NCI-H1105 (cell line): ENCODE measurements at regions not wholly inside any gene's neighbourhood (a gene's known extent, or its start where the extent isn't known, plus 50 kb on each side); places are given as distances from the start of the nearest gene placed in this dataset.

ENCODE experiments used
- DNase-seq: peaks from one replicate; lab custom pipeline; 2025; lab: John Stamatoyannopoulos, UW

DNA sequence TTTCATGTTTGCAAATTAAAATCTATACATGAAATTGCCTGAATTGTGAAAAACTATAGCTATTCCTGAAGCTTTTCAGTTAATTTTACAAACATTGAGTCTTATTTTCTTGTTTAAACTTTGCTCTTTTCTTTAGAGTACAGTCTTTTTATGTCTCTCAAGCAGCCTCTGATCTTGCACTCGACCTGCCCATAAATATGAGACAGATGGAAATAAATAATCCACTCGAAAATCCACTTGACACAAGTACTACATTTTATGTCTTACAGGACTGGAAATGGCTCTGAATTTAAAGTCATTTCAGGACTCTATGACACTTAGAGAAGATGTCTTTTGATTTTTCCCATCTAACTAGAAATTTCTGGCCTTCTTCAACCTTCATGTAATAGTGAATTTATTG is 283.8 kb downstream of the USP25 start:
- DNase-seq = peak; percentile 29

DNA sequence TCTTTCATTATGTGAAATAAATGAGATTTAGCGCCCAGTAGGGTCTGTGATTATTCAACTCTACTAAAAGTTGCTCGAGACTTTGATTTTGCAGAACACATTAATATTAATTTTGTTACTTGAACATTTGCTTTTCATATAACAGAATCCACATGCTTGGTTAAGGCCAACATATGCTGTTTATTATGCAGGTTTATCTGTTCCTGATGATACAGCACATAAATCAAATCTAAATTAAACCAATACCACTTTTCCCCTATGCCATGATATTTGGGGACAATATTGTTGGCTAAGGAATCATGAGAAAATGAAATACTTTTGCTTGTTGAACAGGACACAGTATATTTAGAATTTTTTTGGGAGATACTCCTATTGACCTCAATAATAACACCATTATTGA is 291.1 kb downstream of the USP25 start:
- DNase-seq = no peak

GRCh38 chr21:16022116-16022515 is 292.3 kb downstream of the USP25 start:
- no peak for DNase-seq

DNA sequence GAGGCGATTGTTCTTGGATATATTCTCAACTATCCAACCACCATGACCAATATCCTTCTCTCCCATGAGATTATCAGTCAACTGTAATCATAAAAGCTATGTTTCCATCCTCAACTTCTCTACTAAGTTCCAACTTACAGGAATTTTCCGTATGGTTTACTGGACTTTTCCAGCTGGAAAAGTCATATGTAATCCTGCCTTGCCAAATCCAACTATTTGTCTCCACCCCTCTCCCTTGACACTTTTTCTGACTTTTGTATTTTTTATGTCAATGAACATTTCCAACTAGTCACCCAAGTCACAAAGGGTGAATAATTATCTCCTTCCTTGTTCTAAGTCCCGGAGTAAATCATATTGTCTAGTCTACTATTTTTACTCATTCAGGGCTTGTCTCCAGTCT is 293.1 kb downstream of the USP25 start:
- no peak for DNase-seq

DNA sequence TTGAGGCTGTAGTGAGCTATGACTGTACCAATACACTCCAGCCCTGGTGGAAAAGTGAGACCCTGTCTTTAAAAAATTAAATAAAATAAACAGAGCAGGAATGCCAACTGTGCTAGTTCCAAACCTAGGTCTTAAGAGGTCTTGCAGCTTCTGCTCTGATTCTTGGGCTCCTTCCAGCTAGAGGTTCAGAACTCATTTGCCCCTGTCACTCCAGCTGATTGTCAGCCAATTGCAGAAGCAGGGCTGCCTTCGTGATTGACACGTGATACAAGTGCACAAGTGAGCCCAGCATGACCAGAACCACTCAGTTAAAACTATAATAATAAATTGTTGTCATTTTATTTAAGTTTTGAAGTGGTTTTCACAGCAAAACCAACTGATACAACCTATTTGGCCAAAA is 298.4 kb downstream of the USP25 start:
- no peak for DNase-seq

DNA sequence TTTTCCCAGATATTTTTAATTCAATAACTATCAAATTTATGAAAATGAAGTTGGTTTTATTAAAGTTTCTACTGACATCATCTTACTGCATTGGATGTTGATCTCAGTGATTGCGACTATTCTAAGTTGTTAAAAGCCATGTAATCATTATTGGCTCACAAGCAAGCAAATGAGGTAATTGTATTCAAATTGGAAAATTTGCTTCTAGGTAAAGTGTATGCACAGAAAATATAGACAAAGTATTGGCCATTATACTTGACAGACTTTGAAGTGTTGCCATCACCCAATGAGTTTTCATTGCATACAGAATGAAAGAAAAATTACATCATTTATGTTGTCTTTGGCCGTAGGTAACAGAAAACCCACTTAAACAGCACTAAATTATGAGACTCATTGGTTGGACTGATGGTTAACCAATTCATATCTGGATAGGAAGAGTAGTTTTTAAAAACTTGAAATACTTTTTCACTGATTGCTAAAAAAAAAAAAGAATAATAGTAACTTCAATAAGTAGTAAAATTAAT is 299.2 kb downstream of the USP25 start:
- DNase-seq = no peak

GRCh38 chr21:16033193-16033592 is 303.4 kb downstream of the USP25 start:
- no peak for DNase-seq

DNA sequence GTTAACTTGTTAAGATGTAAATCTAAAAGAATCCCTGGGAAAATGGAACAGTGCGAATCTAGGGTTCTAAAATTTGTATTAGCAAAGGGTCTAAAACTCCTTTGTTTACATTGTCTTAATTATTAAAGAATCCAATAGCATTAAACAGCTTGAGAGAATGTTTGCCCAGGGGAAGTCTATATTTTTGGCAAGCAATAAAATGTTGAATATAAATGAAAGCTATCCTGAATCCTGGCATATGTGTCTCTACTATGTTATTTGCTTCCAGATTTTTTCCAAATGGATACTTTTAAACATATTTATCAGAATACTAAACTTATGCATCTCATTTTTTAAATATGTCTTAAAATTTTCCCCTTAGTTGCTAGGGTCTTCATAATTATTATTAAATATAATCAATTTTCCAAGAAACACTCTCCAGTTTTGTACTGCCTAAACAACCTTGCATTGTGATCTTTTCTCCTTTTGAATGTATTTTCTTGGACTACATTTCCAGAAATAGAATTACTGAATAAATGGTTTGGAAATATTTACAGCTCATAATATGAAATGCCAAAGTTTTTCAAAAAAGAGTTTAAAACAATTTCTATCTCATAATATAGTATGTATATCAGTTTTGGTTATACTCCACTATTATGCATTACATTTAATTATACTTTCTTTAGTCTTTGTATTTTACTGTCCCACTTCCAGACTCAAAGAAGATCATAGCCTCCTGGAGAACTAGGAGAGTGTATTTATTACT is 304.8 kb downstream of the USP25 start:
- no peak for DNase-seq

DNA sequence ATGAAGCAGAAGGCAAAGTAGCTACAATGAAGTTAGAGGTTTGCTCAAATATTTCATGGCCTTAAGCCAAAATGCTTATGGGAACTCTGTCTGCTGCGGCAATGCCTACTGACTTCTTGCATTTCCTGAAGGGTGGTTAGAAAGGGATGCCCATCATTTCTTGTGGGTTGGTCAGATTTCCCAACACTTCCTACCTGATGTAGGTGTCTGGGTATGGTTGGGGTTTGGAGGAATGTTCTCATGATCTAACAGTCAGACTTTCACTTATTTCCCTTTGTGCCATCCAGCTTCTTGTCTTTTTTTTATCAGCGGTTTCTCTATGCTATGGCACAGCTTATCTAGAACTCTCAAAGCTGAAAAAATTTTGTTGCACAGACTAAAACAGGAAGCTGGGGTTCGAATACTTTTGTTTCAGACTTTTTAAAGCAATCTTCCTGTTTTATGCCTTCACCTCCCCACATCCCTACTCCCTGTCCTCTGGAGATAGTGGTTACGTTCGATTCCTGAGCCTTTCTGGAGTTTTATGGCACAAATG is 307.7 kb downstream of the USP25 start:
- no peak for DNase-seq

DNA sequence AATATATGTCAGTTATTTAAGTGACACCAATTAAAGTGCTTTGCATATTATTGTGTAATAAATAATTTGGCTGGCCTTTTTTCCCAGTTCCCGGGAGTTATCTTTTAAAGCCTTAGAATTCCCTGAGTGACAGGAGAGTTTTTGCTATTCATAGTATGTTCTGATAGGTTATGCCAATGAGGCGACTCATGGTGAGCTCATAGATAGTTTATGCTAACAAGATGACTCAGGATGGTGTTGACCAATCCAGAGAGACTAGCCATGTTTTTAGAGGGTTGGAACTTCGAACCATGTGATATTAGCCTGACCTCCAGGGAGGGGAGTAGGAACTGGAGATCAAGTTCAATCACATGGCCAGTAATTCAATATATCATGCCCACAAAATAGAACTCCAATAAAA is 310.8 kb downstream of the USP25 start:
- DNase-seq = no peak

- DNase-seq = no peak
These were observed 314.9 kb downstream of the USP25 start for GRCh38 chr21:16044676-16045075.

GRCh38 chr21:16046656-16047330 is 317.0 kb downstream of the USP25 start:
- no peak for DNase-seq

GRCh38 chr21:16047904-16048303 is 318.1 kb downstream of the USP25 start:
- no peak for DNase-seq

- DNase-seq = no peak
These were observed 325.2 kb downstream of the USP25 start for GRCh38 chr21:16055014-16055413.

DNA sequence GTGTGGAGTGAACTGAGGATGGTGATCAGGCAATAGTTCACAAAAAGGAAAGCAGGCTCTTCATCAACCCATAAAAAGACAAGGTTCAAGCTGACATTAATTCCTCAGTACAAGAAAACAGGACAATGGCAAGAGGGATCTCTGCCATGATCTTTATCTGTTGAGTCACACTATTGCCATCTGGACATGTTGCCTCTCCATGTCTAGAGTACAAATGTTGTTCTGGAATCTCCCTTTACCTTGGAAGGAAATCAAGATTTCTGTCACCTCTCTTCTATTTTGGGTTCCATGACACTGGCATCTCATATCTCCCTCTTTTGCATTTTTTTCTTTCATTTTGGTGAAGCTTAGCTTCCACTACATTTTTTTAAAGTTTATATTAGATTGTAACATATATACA is 329.1 kb downstream of the USP25 start:
- DNase-seq = no peak

GRCh38 chr21:16059981-16060380 is 330.2 kb downstream of the USP25 start:
- DNase-seq = no peak

DNA sequence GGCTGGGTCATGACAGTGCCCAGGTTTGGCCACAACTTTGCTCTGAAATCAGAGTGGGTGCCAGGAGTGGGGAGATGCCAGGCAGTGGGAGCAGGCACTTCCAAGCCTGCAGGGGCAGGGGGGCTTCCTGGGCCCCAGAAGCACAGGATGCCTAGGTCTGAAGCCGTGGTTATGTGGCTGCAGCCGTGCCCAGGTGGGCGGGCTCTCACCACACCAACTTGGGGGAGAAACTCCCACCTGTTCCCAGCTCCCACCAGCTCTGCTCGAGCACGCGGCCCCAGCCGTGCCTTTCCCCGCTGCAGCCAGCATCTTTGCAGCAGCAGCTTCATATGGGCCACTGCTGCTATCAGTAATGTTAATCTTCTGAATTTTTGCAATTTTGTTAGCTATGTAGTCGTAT is 331.4 kb downstream of the USP25 start:
- no peak for DNase-seq

GRCh38 chr21:16069178-16070112 is 339.7 kb downstream of the USP25 start:
- no peak for DNase-seq

DNA sequence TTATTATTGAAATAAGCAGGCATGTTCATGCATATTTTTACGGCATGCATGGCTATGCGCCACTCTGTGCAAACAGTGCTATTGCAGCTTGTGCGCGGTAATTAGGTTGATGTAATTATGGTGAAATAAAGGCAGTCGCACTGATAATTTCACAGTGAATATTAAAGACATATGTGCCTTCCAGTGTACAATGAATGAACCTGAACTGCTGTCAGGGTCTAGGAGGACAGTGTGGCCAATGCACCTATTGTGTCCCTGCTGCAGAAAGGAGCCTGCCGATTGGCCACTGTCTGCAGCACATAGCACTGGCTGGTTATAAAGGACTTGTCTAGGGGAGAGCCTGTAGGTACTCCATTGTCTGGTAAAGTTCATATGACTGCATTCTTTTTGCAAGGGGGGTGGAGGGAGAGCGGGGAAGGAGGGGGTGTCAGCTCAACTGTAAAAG is 340.4 kb downstream of the USP25 start:
- DNase-seq = peak; percentile 46

DNA sequence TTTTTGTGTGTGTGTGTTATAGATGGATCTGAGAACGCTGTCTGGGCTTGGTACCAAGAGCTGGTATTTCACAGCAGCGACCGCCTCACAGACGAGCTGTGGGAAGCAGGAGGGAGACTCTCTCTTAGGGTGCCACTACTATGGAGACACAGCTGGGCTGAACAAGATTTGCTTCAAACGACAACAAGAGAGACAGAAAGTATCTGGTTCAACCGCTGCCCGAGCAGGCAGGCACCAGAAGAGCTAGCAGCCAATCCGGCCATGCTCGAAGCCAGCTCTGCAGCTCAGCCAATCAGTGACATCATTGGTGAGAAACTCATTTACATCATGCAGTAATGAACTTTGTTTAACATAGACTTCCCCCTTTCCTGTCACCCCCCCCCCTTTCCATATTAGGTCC is 341.3 kb downstream of the USP25 start:
- DNase-seq = peak; percentile 62

DNA sequence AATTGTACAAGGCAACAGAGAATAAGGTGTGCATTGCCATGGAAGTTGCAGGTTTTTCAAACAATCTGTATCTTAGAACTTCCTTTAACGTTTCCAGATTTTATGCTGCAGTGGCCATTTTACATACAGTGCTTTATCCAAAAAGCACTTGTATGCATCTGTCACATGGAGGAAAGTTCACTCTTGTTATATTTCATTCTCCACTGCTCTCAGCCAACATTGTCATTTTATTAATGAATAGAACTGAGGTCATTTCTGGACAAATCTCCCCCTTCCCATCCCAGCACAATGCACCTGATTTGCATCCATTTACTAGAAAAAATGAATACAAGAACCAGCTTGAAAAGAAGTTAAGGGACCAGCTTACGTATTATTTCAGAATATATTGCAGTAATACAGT is 342.0 kb downstream of the USP25 start:
- no peak for DNase-seq

- DNase-seq = no peak
These were observed 342.4 kb downstream of the USP25 start for GRCh38 chr21:16072221-16072620.
